Fibroblast of lung (primary cell): ENCODE measurements at regions not wholly inside any gene's neighbourhood (a gene's known extent, or its start where the extent isn't known, plus 50 kb on each side); places are given as distances from the start of the nearest gene placed in this dataset.

Source experiments
- DNase-seq, 2 donors: peaks; one replicate each; pipeline versions ENCODE4 v3.0.0 to v3.0.0-alpha.2; 2010; ENCODE audit warnings: low read depth in 2 of 2
- H2AFZ ChIP-seq: 2 replicates; pipeline ENCODE4 v1.5.1; 2012; ENCODE audit warnings: low read length, control low read depth, inconsistent platforms
- H3K27ac ChIP-seq: 2 replicates; pipeline ENCODE4 v1.5.1; 2011; ENCODE audit warnings: low read length, control low read depth; ENCODE audit not compliant: insufficient read depth
- H3K27me3 ChIP-seq: 2 replicates; pipeline ENCODE4 v1.5.1; 2011; ENCODE audit warnings: mild to moderate bottlenecking, low read length; ENCODE audit not compliant: control insufficient read depth, insufficient read depth
- H3K36me3 ChIP-seq: 2 replicates; pipeline ENCODE4 v1.5.1; 2011; ENCODE audit warnings: low read length; ENCODE audit not compliant: control insufficient read depth, insufficient read depth
- H3K4me1 ChIP-seq: 2 replicates; pipeline ENCODE4 v1.5.1; 2011; ENCODE audit warnings: low read length; ENCODE audit not compliant: control insufficient read depth, insufficient read depth; ENCODE audit errors: extremely low read depth
- H3K4me2 ChIP-seq: 2 replicates; pipeline ENCODE4 v1.5.1; 2011; ENCODE audit warnings: low read length, control low read depth; ENCODE audit not compliant: insufficient read depth; ENCODE audit errors: extremely low read depth
- H3K4me3 ChIP-seq, 4 experiments: fragments of 200-600 bp in 1 of 4; sonication (generic) in 1 of 4; replicated peaks in 1 of 4; 2 replicates each; pipeline ENCODE4 v1.5.1; 2011 to 2016; ENCODE audit warnings: low read length in 4 of 4, low read depth in 3 of 4, mild to moderate bottlenecking in 3 of 4, control low read depth in 2 of 4, inconsistent platforms in 1 of 4, mixed read lengths in 1 of 4; ENCODE audit not compliant: insufficient read depth in 1 of 4; ENCODE audit errors: control extremely low read depth in 1 of 4
- H3K79me2 ChIP-seq: 2 replicates; pipeline ENCODE4 v1.5.1; 2012; ENCODE audit warnings: mild to moderate bottlenecking, low read length, inconsistent platforms; ENCODE audit not compliant: control insufficient read depth, insufficient read depth
- H3K9ac ChIP-seq: 2 replicates; pipeline ENCODE4 v1.5.1; 2011; ENCODE audit warnings: mild to moderate bottlenecking, low read length, control low read depth; ENCODE audit not compliant: insufficient read depth
- H3K9me3 ChIP-seq: 2 replicates; pipeline ENCODE4 v1.5.1; 2012; ENCODE audit warnings: low read depth, low read length; ENCODE audit not compliant: control insufficient read depth, insufficient read depth
- H4K20me1 ChIP-seq: 2 replicates; pipeline ENCODE4 v1.5.1; 2011; ENCODE audit warnings: low read length; ENCODE audit not compliant: control insufficient read depth, insufficient read depth; ENCODE audit errors: extremely low read depth
- CTCF ChIP-seq, 2 donors: IDR thresholded peaks in 1 of 2; conservative IDR thresholded peaks in 1 of 2; 1 replicate in 1 of 2; 2 replicates in 1 of 2; pipeline ENCODE4 v1.5.1; 2011 to 2012; ENCODE audit warnings: low read length in 2 of 2, control low read depth in 1 of 2, inconsistent platforms in 1 of 2, low read depth in 1 of 2, mild to moderate bottlenecking in 1 of 2
- EZH2 ChIP-seq: IDR thresholded peaks from 2 replicates; pipeline ENCODE4 v1.5.1; 2012; ENCODE audit warnings: low read length, control low read depth, mild to moderate bottlenecking; ENCODE audit errors: missing control alignments

GRCh38 chr1:187092104-187092503 is 263.4 kb downstream of the PLA2G4A start:
- no peak overlapping the region for H3K27ac ChIP-seq
- H4K20me1 ChIP-seq: no peaks in the 10 kb centered on the region
- H3K4me1 ChIP-seq: no peaks in the 10 kb centered on the region
- H3K4me3 ChIP-seq: no peak overlapping the region
- no peak overlapping the region for H2AFZ ChIP-seq
- H3K4me2 ChIP-seq: no peak overlapping the region
- no peaks in the 10 kb centered on the region for H3K79me2 ChIP-seq
- no peaks in the 10 kb centered on the region for H3K27me3 ChIP-seq
- no peak for DNase-seq
- no peak overlapping the region for H3K9ac ChIP-seq
- no peaks in the 10 kb centered on the region for H3K9me3 ChIP-seq
- no peaks in the 10 kb centered on the region for H3K36me3 ChIP-seq
- no peak for TF ChIP-seq EZH2
- no peak for TF ChIP-seq CTCF (conservative IDR thresholded peaks at IDR 0.05 in 1 of 2, IDR thresholded peaks at IDR 0.05 in 1 of 2; ENCODE audit: low read depth in 1 of 2, low read length in 2 of 2)

- Histone ChIP-seq H3K9me3 (no peaks in the 10 kb centered on the region), H3K36me3 (no peaks in the 10 kb centered on the region), H3K9ac (no peak overlapping the region), H2AFZ (no peak overlapping the region), H3K4me2 (no peak overlapping the region), H3K27ac (no peak overlapping the region), H3K79me2 (no peaks in the 10 kb centered on the region), H4K20me1 (no peaks in the 10 kb centered on the region), H3K4me1 (no peaks in the 10 kb centered on the region), H3K4me3 (no peak overlapping the region), H3K27me3 (no peaks in the 10 kb centered on the region)
- no peak for TF ChIP-seq CTCF (conservative IDR thresholded peaks at IDR 0.05 in 1 of 2, IDR thresholded peaks at IDR 0.05 in 1 of 2; ENCODE audit: low read depth in 1 of 2, low read length in 2 of 2)
- no peak for TF ChIP-seq EZH2
- no peak for DNase-seq
These were observed 267.9 kb downstream of the PLA2G4A start for GRCh38 chr1:187096689-187097088.

- Histone ChIP-seq H4K20me1 (no peaks in the 10 kb centered on the region), H3K27ac (no peak overlapping the region), H3K79me2 (no peaks in the 10 kb centered on the region), H3K9ac (no peak overlapping the region), H2AFZ (no peak overlapping the region), H3K36me3 (no peaks in the 10 kb centered on the region), H3K4me2 (no peak overlapping the region), H3K4me3 (no peak overlapping the region), H3K9me3 (no peaks in the 10 kb centered on the region), H3K27me3 (no peaks in the 10 kb centered on the region), H3K4me1 (no peaks in the 10 kb centered on the region)
- DNase-seq: no peak
- TF ChIP-seq CTCF (conservative IDR thresholded peaks at IDR 0.05 in 1 of 2, IDR thresholded peaks at IDR 0.05 in 1 of 2; ENCODE audit: low read depth in 1 of 2, low read length in 2 of 2) (no peak), EZH2 (no peak)
These were observed 281.6 kb downstream of the PLA2G4A start for GRCh38 chr1:187110351-187110750.
